ENCODE measurements at regions not wholly inside any gene's neighbourhood (a gene's known extent, or its start where the extent isn't known, plus 50 kb on each side); places are given as distances from the start of the nearest gene placed in this dataset.

DNA sequence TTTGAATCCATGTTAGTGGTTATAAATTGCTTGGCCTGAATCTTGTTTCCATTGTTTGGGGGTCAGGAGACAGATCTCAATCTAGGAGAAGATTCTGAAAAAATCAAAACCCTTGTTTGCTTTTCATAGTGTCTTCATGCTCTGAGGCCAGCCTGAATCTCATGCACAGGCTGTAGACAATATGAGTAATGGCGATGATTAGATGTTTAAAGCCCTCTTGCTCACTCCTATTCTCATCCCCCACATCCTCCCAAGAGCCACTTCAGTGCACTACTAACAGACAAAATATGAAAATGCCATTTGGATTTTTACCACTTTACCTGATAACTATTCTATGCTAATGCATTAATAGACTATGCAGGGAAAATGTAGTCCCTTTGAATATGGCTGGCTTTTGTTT lies 129.4 kb downstream of the NUDT12 start:
- no peak for TF ChIP-seq EP300 (IDR thresholded peaks at IDR 0.05)
- TF ChIP-seq, protein P1, sequence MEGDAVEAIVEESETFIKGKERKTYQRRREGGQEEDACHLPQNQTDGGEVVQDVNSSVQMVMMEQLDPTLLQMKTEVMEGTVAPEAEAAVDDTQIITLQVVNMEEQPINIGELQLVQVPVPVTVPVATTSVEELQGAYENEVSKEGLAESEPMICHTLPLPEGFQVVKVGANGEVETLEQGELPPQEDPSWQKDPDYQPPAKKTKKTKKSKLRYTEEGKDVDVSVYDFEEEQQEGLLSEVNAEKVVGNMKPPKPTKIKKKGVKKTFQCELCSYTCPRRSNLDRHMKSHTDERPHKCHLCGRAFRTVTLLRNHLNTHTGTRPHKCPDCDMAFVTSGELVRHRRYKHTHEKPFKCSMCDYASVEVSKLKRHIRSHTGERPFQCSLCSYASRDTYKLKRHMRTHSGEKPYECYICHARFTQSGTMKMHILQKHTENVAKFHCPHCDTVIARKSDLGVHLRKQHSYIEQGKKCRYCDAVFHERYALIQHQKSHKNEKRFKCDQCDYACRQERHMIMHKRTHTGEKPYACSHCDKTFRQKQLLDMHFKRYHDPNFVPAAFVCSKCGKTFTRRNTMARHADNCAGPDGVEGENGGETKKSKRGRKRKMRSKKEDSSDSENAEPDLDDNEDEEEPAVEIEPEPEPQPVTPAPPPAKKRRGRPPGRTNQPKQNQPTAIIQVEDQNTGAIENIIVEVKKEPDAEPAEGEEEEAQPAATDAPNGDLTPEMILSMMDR (IDR thresholded peaks at IDR 0.05) = no peak
- TF ChIP-seq POLR2AphosphoS5 (IDR thresholded peaks at IDR 0.05) = no peak
- no peak for TF ChIP-seq POLR2A (IDR thresholded peaks at IDR 0.05; ENCODE audit: low read depth)
- Histone ChIP-seq H3K36me3 (no peaks in the 10 kb centered on the region), H3K4me3 (no peak overlapping the region), H3K27ac (replicated peaks in 1 of 4) (no peak overlapping the region), H3K27me3 (no peaks in the 10 kb centered on the region), H3K4me1 (peaks cover 0 to 6% (median 5%) of the 10 kb centered on the region in 4 donors), H3K9me3 (no peaks in the 10 kb centered on the region)
- 94% methylated on average over 1 of the region's 1 CpG for WGBS
- intact Hi-C loops (cut with DNase I) = no loop called here
- no peak for DNase-seq (ENCODE audit: extremely low spot score)

DNA sequence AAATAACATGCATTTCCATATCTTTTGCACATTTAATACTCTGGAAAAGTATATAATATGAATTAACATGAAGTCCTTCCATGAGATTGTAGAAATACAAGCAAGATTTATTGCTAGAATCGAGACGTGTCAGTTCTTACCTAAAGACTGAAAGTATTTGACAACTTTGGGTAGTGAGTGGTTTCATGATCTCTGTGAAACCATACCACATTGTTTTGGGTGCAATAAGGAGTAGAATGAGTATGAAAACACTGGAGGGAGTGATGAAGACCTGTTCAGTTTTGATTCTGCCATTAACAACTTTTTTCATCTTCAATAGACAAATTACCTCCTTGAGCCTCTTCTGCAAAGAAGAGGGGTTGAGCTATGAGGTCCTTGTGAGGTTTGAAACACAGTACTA lies 133.7 kb downstream of the NUDT12 start:
- TF ChIP-seq POLR2A (IDR thresholded peaks at IDR 0.05; ENCODE audit: low read depth) (no peak), POLR2AphosphoS5 (IDR thresholded peaks at IDR 0.05) (no peak), EP300 (IDR thresholded peaks at IDR 0.05) (no peak)
- TF ChIP-seq, protein P1 (IDR thresholded peaks at IDR 0.05) = no peak
- Histone ChIP-seq H3K4me1 (peaks cover 0 to 18% (median 9%) of the 10 kb centered on the region in 4 donors), H3K27me3 (no peaks in the 10 kb centered on the region), H3K9me3 (no peaks in the 10 kb centered on the region), H3K27ac (replicated peaks in 1 of 4) (no peak overlapping the region), H3K36me3 (no peaks in the 10 kb centered on the region), H3K4me3 (no peak overlapping the region)
- WGBS = 94% methylated on average over 2 of the region's 2 CpGs
- no peak for DNase-seq (ENCODE audit: extremely low spot score)
- intact Hi-C loops (cut with DNase I) = no loop called here

DNA sequence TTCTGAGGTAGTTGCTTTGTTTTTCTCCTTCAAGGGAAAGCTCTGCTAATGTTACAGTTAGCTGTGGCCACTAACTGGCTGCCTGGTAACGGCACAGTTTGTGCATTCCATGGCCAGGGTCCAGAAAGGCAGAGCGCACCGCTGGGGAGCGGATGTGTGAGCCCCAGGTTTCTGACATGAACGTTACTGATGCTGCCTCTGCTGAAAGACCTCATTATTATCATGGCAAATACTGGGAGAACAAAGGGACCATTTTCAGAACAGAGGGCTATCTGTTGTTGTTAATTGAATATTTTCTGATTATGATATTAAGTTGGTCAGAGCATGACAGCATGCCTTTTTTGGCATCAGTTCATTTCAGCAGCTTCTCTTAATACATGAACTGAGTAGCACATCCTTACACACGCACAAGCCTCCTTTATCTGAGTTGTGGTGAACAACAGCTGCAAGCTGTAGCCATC lies 134.1 kb downstream of the NUDT12 start:
- no peaks in the 10 kb centered on the region for H3K9me3 ChIP-seq
- no peaks in the 10 kb centered on the region for H3K36me3 ChIP-seq
- DNase-seq (ENCODE audit: extremely low spot score) = no peak
- WGBS = 53% methylated on average over 5 of the region's 6 CpGs
- peak overlapping the region in 1 of 4 donors; percentile 13 for H3K4me3 ChIP-seq
- no peak overlapping the region for H3K27ac ChIP-seq (replicated peaks in 1 of 4)
- H3K27me3 ChIP-seq = no peaks in the 10 kb centered on the region
- TF ChIP-seq POLR2AphosphoS5 (IDR thresholded peaks at IDR 0.05) = peak in 1 of 2 donors; percentile 10
- TF ChIP-seq, protein P1 (IDR thresholded peaks at IDR 0.05) = no peak
- H3K4me1 ChIP-seq = peaks cover 0 to 18% (median 9%) of the 10 kb centered on the region in 4 donors
- intact Hi-C loops (cut with DNase I) = no loop called here

DNA sequence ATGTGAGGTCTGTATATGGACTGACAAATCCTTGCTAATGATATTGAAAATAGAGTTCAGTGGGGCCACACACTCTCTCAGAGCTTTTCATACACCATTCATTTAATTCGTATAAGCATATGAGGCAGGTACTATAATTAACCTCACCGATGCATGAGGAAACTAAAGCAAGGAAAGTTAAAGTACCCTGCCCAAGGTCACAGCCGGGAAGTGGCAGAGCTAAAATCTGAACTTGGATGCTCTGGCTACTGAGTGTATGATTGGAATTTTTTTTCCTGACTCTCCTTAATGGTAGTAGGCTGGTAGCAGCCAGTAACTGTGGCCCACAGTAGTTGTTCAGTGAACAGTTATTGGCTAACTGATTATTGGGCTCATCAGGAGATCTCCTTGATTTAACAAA lies 135.3 kb downstream of the NUDT12 start:
- intact Hi-C loops (cut with DNase I) = no loop called here
- H3K27me3 ChIP-seq = no peaks in the 10 kb centered on the region
- H3K4me3 ChIP-seq = no peak overlapping the region
- TF ChIP-seq, protein P1 (IDR thresholded peaks at IDR 0.05) = no peak
- TF ChIP-seq POLR2A (IDR thresholded peaks at IDR 0.05; ENCODE audit: low read depth) (no peak), EP300 (IDR thresholded peaks at IDR 0.05) (no peak)
- WGBS = 68% methylated on average over 3 of the region's 3 CpGs
- DNase-seq (ENCODE audit: extremely low spot score) = no peak
- no peaks in the 10 kb centered on the region for H3K36me3 ChIP-seq
- H3K27ac ChIP-seq (replicated peaks in 1 of 4) = no peak overlapping the region
- peaks cover 0 to 18% (median 9%) of the 10 kb centered on the region in 4 donors for H3K4me1 ChIP-seq
- H3K9me3 ChIP-seq = no peaks in the 10 kb centered on the region

All from esophagus muscularis mucosa (tissue), 4 donors.